Activated CD4-positive, alpha-beta T cell treated with anti-CD3 and anti-CD28 coated beads for 1 hour (primary cell): ENCODE measurements at regions not wholly inside any gene's neighbourhood (a gene's known extent, or its start where the extent isn't known, plus 50 kb on each side); places are given as distances from the start of the nearest gene placed in this dataset.

Experiments used
- DNase-seq: peaks from one replicate; pipeline ENCODE4 v3.0.0-alpha.2; 2020

- DNase-seq: no peak
Observed at GRCh38 chr16:5498562-5498961, 401.0 kb upstream of the EEF2KMT start.

GRCh38 chr16:5496013-5496412, 398.4 kb upstream of the EEF2KMT start:
- DNase-seq: no peak

GRCh38 chr16:5490499-5490898, 392.9 kb upstream of the EEF2KMT start:
- DNase-seq: no peak

GRCh38 chr16:5488581-5488980, 391.0 kb upstream of the EEF2KMT start:
- no peak for DNase-seq

GRCh38 chr16:5487728-5488127, 390.1 kb upstream of the EEF2KMT start:
- no peak for DNase-seq

- DNase-seq: no peak
Observed at GRCh38 chr16:5482256-5482655, 384.7 kb upstream of the EEF2KMT start.

GRCh38 chr16:5480431-5481195, 383.0 kb upstream of the EEF2KMT start:
- no peak for DNase-seq

GRCh38 chr16:5479926-5480325, 382.3 kb upstream of the EEF2KMT start:
- DNase-seq: no peak

GRCh38 chr16:5478036-5478435, 380.4 kb upstream of the EEF2KMT start:
- no peak for DNase-seq

- no peak for DNase-seq
Observed at GRCh38 chr16:5477251-5477650, 379.7 kb upstream of the EEF2KMT start.

- DNase-seq: no peak
Observed at GRCh38 chr16:5472552-5472951, 375.0 kb upstream of the EEF2KMT start.

- DNase-seq: no peak
Observed at GRCh38 chr16:5468488-5468887, 370.9 kb upstream of the EEF2KMT start.

- DNase-seq: no peak
Observed at GRCh38 chr16:5467552-5467951, 370.0 kb upstream of the EEF2KMT start.

GRCh38 chr16:5466551-5466950, 369.0 kb upstream of the EEF2KMT start:
- DNase-seq: no peak

GRCh38 chr16:5465714-5466113, 368.1 kb upstream of the EEF2KMT start:
- DNase-seq: no peak

- DNase-seq: no peak
Observed at GRCh38 chr16:5463820-5464219, 366.2 kb upstream of the EEF2KMT start.

- no peak for DNase-seq
Observed at GRCh38 chr16:5461574-5461973, 364.0 kb upstream of the EEF2KMT start.

- no peak for DNase-seq
Observed at GRCh38 chr16:5461141-5461540, 363.5 kb upstream of the EEF2KMT start.

- no peak for DNase-seq
Observed at GRCh38 chr16:5460701-5461100, 363.1 kb upstream of the EEF2KMT start.

GRCh38 chr16:5459863-5460262, 362.3 kb upstream of the EEF2KMT start:
- no peak for DNase-seq

- DNase-seq: no peak
Observed at GRCh38 chr16:5455110-5455509, 357.5 kb upstream of the EEF2KMT start.

GRCh38 chr16:5454349-5454748, 356.8 kb upstream of the EEF2KMT start:
- no peak for DNase-seq

GRCh38 chr16:5451641-5452040, 354.0 kb upstream of the EEF2KMT start:
- no peak for DNase-seq

- no peak for DNase-seq
Observed at GRCh38 chr16:5450409-5451104, 353.0 kb upstream of the EEF2KMT start.

- DNase-seq: no peak
Observed at GRCh38 chr16:5449901-5450300, 352.3 kb upstream of the EEF2KMT start.
